Breast epithelium (tissue), 4 donors: ENCODE measurements at regions not wholly inside any gene's neighbourhood (a gene's known extent, or its start where the extent isn't known, plus 50 kb on each side); places are given as distances from the start of the nearest gene placed in this dataset.

ENCODE experiments used
- DNase-seq, 2 donors: peaks; one replicate each; pipeline ENCODE4 v3.0.0-alpha.2; 2019; ENCODE audit warnings: low spot score in 2 of 2
- H3K27ac ChIP-seq, 2 donors: fragments of 200-600 bp; sonication (generic) in 1 of 2; one replicate each; pipeline ENCODE4 v1.5.1; 2016 to 2019; ENCODE audit warnings: mild to moderate bottlenecking in 1 of 2
- H3K27me3 ChIP-seq, 2 donors: fragments of 200-600 bp; sonication (generic) in 1 of 2; one replicate each; pipeline versions ENCODE4 v1.5.1 to v1.6.0; 2017 to 2019; ENCODE audit warnings: control low read depth in 1 of 2, mild to moderate bottlenecking in 1 of 2
- H3K36me3 ChIP-seq: fragments of 200-600 bp; one replicate; pipeline ENCODE4 v1.5.1; 2019
- H3K4me1 ChIP-seq, 2 donors: fragments of 200-600 bp; sonication (generic); one replicate each; pipeline ENCODE4 v1.5.1; 2016 to 2019; ENCODE audit warnings: control low read depth in 1 of 2
- H3K4me3 ChIP-seq, 3 donors: fragments of 200-600 bp; sonication (generic); 1 replicate in 2 of 3; 2 replicates in 1 of 3; pipeline ENCODE4 v1.5.1; 2016 to 2019; ENCODE audit warnings: mild to moderate bottlenecking in 3 of 3, moderate library complexity in 2 of 3
- H3K9me3 ChIP-seq, 2 donors: fragments of 200-600 bp; sonication (generic) in 1 of 2; one replicate each; pipeline ENCODE4 v1.5.1; 2016 to 2019; ENCODE audit warnings: control low read depth in 1 of 2
- CTCF ChIP-seq, 3 donors: fragments of 450-650 bp; IDR thresholded peaks; one replicate each; pipeline ENCODE4 v1.5.1; 2016 to 2017; ENCODE audit warnings: antibody characterized with exemption in 3 of 3, mild to moderate bottlenecking in 3 of 3, moderate library complexity in 3 of 3
- POLR2A ChIP-seq: fragments of 450-650 bp; IDR thresholded peaks from one replicate; pipeline ENCODE4 v1.6.1; 2016; ENCODE audit warnings: antibody characterized with exemption, mild to moderate bottlenecking, moderate library complexity
- POLR2AphosphoS5 ChIP-seq, 3 donors: sonication (generic); formaldehyde crosslinking; IDR thresholded peaks; one replicate each; pipeline ENCODE4 v1.6.1; 2017; ENCODE audit warnings: antibody characterized with exemption in 3 of 3
- intact Hi-C: fragments of 100-400 bp; cut with DNase I; formaldehyde crosslinking; loops from one replicate; pipeline ENCODE4 v1.15.1; 2023; ENCODE audit warnings: low total_unique reads

- H3K27me3 ChIP-seq, result no peaks in the 10 kb centered on the region
- TF ChIP-seq POLR2A (no peak), CTCF (IDR thresholded peaks at IDR 0.05) (no peak), POLR2AphosphoS5 (IDR thresholded peaks at IDR 0.05) (no peak)
- H3K9me3 ChIP-seq, result peaks cover 0 to 5% of the 10 kb centered on the region in 2 donors
- H3K4me1 ChIP-seq, result no peaks in the 10 kb centered on the region
- H3K36me3 ChIP-seq, result no peaks in the 10 kb centered on the region
- DNase-seq, result no peak
- H3K27ac ChIP-seq, result no peak overlapping the region
- intact Hi-C loops, result no loop called here
- H3K4me3 ChIP-seq, result no peak overlapping the region
Measured at GRCh38 chr11:110812086-110812733, 100.0 kb upstream of the ARHGAP20 start.

GRCh38 chr11:110809417-110810199, 97.4 kb upstream of the ARHGAP20 start:
- no peak overlapping the region for H3K27ac ChIP-seq
- no peaks in the 10 kb centered on the region for H3K9me3 ChIP-seq
- intact Hi-C loops, result no loop called here
- H3K4me1 ChIP-seq, result no peaks in the 10 kb centered on the region
- no peak for DNase-seq
- no peaks in the 10 kb centered on the region for H3K36me3 ChIP-seq
- H3K4me3 ChIP-seq, result no peak overlapping the region
- no peaks in the 10 kb centered on the region for H3K27me3 ChIP-seq
- TF ChIP-seq POLR2AphosphoS5 (IDR thresholded peaks at IDR 0.05) (no peak), POLR2A (no peak), CTCF (IDR thresholded peaks at IDR 0.05) (no peak)

GRCh38 chr11:110808248-110808647, 96.0 kb upstream of the ARHGAP20 start:
- Histone ChIP-seq H3K36me3 (no peaks in the 10 kb centered on the region), H3K4me3 (no peak overlapping the region), H3K27me3 (no peaks in the 10 kb centered on the region), H3K4me1 (no peaks in the 10 kb centered on the region), H3K9me3 (no peaks in the 10 kb centered on the region), H3K27ac (no peak overlapping the region)
- intact Hi-C loops, result no loop called here
- no peak for DNase-seq
- TF ChIP-seq POLR2A (no peak), CTCF (IDR thresholded peaks at IDR 0.05) (no peak), POLR2AphosphoS5 (IDR thresholded peaks at IDR 0.05) (no peak)

GRCh38 chr11:110807801-110808200, 95.6 kb upstream of the ARHGAP20 start:
- Histone ChIP-seq H3K4me1 (no peaks in the 10 kb centered on the region), H3K27ac (no peak overlapping the region), H3K9me3 (no peaks in the 10 kb centered on the region), H3K4me3 (no peak overlapping the region), H3K36me3 (no peaks in the 10 kb centered on the region), H3K27me3 (no peaks in the 10 kb centered on the region)
- intact Hi-C loops, result no loop called here
- no peak for DNase-seq
- TF ChIP-seq POLR2A (no peak), POLR2AphosphoS5 (IDR thresholded peaks at IDR 0.05) (no peak), CTCF (IDR thresholded peaks at IDR 0.05) (no peak)

GRCh38 chr11:110805756-110806155, 93.5 kb upstream of the ARHGAP20 start:
- no peaks in the 10 kb centered on the region for H3K4me1 ChIP-seq
- no peak for TF ChIP-seq POLR2AphosphoS5 (IDR thresholded peaks at IDR 0.05)
- no peak for TF ChIP-seq CTCF (IDR thresholded peaks at IDR 0.05)
- no peak for TF ChIP-seq POLR2A
- no peaks in the 10 kb centered on the region for H3K36me3 ChIP-seq
- H3K4me3 ChIP-seq, result no peak overlapping the region
- no peak overlapping the region for H3K27ac ChIP-seq
- intact Hi-C loops, result no loop called here
- DNase-seq, result no peak
- H3K27me3 ChIP-seq, result no peaks in the 10 kb centered on the region
- H3K9me3 ChIP-seq, result no peaks in the 10 kb centered on the region
